ENCODE measurements at regions not wholly inside any gene's neighbourhood (a gene's known extent, or its start where the extent isn't known, plus 50 kb on each side); places are given as distances from the start of the nearest gene placed in this dataset.
"Not testable (repeated sequence)": the region's sequence is repeated elsewhere in the genome, so short reads cannot be mapped to it uniquely, and the experiment has no call there.

DNA sequence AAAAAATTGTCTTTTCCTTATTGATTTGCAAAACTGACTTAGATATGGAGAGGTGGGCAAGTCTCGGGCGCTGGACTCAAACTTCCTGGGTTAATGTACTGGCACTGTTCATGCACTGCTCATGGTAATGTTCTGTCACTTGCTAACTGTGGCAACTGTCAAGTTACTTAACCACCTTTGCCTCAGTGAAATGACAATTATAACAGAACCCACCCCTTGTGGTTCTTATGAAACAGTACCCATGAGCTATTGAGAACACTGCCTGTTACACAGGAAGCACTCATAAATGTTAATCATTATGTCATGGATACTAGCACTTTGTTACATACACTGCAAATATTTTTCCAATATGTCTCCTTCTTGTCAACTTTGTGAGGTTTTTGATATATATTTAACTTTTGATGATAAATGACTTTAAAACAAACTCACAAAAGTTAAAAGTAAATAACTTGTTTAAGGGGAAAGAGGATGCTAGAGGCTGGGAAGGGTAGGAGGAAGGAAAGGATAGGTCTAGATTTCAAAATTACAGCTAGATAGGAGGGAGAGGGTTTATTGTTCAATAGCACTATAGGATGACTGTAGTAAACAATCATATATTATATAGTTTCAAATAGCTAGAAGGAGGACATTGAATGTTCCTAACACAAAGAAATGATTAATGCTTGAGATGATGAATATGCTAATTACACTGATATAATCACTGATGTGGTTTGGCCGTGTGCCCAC is 342.5 kb downstream of the ADGRL2 start:
- ATAC-seq (replicated peaks in 1 of 4) (no peak), DNase-seq (no peak)
- H3K9me3 ChIP-seq, result no peaks in the 10 kb centered on the region
- H3K36me3 Mint-ChIP-seq, result no peaks in the 10 kb centered on the region
- H3K4me1 Mint-ChIP-seq, result no peaks in the 10 kb centered on the region
- no peak overlapping the region for H3K4me3 Mint-ChIP-seq
- H3K36me3 ChIP-seq (ENCODE audit: control insufficient read depth in 2 of 2, extremely low read depth in 1 of 2, insufficient read depth in 1 of 2, low read length in 1 of 2), result no peaks in the 10 kb centered on the region
- ChIA-PET POLR2A (no interaction called here), CTCF (interaction anchor here in 1 of 2 donors (0.7 kb wide), 1 partner anchor 23 kb away, joined by 6 read pairs; no protein-coding TSS in a partner anchor)
- no peak overlapping the region for H3K27ac ChIP-seq (ENCODE audit: low read length)
- H3K27ac Mint-ChIP-seq, result no peak overlapping the region
- H3K4me3 ChIP-seq (ENCODE audit: control insufficient read depth in 1 of 2, extremely low read depth in 1 of 2, low read length in 1 of 2), result no peak overlapping the region
- peaks cover 0 to 5% (median 2%) of the 10 kb centered on the region in 3 donors for H3K9me3 Mint-ChIP-seq
- WGBS (ENCODE audit: insufficient coverage), result no CpG with 5 or more reads among the region's 3 CpGs
- no peaks in the 10 kb centered on the region for H3K27me3 Mint-ChIP-seq
- no peaks in the 10 kb centered on the region for H3K4me1 ChIP-seq (ENCODE audit: control insufficient read depth in 1 of 2, extremely low read depth in 1 of 2, insufficient read depth in 2 of 2, low read length in 2 of 2)
- no peaks in the 10 kb centered on the region for H3K27me3 ChIP-seq (replicated peaks in 1 of 2; ENCODE audit: control insufficient read depth in 2 of 2, extremely low read depth in 1 of 2, insufficient read depth in 2 of 2, low read length in 1 of 2)

DNA sequence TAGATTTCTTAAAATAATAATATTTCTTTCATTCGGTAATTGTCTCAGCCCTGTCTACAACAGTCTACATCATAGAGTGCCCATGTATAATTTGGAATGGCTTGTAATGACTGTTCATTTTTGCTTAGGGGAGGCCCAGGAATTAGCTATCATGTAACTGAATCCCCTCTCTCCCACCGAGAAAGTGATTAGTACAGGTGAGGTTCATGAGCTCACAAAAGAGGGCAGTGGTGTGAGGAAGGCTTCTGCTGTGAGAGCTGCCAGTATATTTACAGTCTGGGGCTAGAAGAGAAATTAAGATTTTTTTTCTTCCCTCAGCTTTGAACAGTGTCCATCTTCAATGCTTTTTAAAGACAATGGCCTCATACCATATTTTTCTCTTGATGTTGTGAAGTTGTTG is 340.7 kb downstream of the ADGRL2 start:
- no peaks in the 10 kb centered on the region for H3K4me1 Mint-ChIP-seq
- no peaks in the 10 kb centered on the region for H3K36me3 Mint-ChIP-seq
- ATAC-seq (replicated peaks in 1 of 4), result no peak
- DNase-seq, result no peak
- CTCF ChIA-PET, result no interaction called here
- H3K9me3 ChIP-seq, result no peaks in the 10 kb centered on the region
- H3K27me3 ChIP-seq (replicated peaks in 1 of 2; ENCODE audit: control insufficient read depth in 2 of 2, extremely low read depth in 1 of 2, insufficient read depth in 2 of 2, low read length in 1 of 2), result no peaks in the 10 kb centered on the region
- POLR2A ChIA-PET, result no interaction called here
- H3K4me3 Mint-ChIP-seq, result no peak overlapping the region
- H3K4me3 ChIP-seq (ENCODE audit: control insufficient read depth in 1 of 2, extremely low read depth in 1 of 2, low read length in 1 of 2), result no peak overlapping the region
- no peaks in the 10 kb centered on the region for H3K36me3 ChIP-seq (ENCODE audit: control insufficient read depth in 2 of 2, extremely low read depth in 1 of 2, insufficient read depth in 1 of 2, low read length in 1 of 2)
- WGBS (ENCODE audit: insufficient coverage), result no CpG with 5 or more reads among the region's 2 CpGs
- no peak overlapping the region for H3K27ac ChIP-seq (ENCODE audit: low read length)
- no peaks in the 10 kb centered on the region for H3K27me3 Mint-ChIP-seq
- H3K4me1 ChIP-seq (ENCODE audit: control insufficient read depth in 1 of 2, extremely low read depth in 1 of 2, insufficient read depth in 2 of 2, low read length in 2 of 2), result no peaks in the 10 kb centered on the region
- H3K9me3 Mint-ChIP-seq, result peaks cover 0 to 5% (median 2%) of the 10 kb centered on the region in 3 donors
- no peak overlapping the region for H3K27ac Mint-ChIP-seq

DNA sequence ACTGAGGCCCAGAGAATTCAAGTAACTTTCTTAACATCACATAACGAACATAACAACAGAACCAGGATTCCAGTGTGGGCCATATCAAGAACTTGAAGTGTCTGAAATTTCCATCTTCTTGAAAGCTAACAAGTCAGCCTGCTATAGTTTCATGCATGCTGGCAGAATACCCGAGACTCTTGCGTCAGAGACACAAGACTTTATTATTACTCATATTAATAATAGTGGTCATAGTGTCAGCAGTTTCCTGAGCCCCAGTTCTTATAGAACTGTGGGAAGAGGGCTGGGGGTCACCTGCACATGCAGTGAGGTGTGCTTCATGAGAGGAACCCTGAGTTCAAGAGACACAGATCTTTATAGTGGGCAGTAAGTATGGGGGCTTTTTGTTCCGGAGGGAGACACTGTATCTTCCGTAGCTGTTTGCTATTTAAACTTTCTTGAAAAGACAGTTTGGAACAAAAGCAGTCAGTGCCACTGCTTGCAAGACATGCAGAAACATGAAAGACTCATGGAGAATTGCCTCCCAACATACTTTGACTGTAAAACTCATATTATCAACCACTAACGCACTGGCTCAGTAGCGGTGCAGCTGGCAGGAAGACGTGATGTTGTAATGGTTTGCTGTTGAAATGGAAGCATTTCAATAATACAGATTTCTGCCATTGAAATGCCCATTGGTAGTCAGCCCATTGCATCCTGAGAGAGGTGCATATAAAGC is 339.2 kb downstream of the ADGRL2 start:
- Mint-ChIP-seq H3K9me3 (peaks cover 0 to 5% (median 2%) of the 10 kb centered on the region in 3 donors), H3K27ac (no peak overlapping the region), H3K27me3 (no peaks in the 10 kb centered on the region), H3K36me3 (no peaks in the 10 kb centered on the region), H3K4me1 (no peaks in the 10 kb centered on the region), H3K4me3 (no peak overlapping the region)
- DNase-seq (no peak), ATAC-seq (replicated peaks in 1 of 4) (no peak)
- Histone ChIP-seq H3K4me3 (ENCODE audit: control insufficient read depth in 1 of 2, extremely low read depth in 1 of 2, low read length in 1 of 2) (no peak overlapping the region), H3K9me3 (no peaks in the 10 kb centered on the region), H3K27ac (ENCODE audit: low read length) (no peak overlapping the region), H3K4me1 (ENCODE audit: control insufficient read depth in 1 of 2, extremely low read depth in 1 of 2, insufficient read depth in 2 of 2, low read length in 2 of 2) (no peaks in the 10 kb centered on the region), H3K27me3 (replicated peaks in 1 of 2; ENCODE audit: control insufficient read depth in 2 of 2, extremely low read depth in 1 of 2, insufficient read depth in 2 of 2, low read length in 1 of 2) (no peaks in the 10 kb centered on the region), H3K36me3 (ENCODE audit: control insufficient read depth in 2 of 2, extremely low read depth in 1 of 2, insufficient read depth in 1 of 2, low read length in 1 of 2) (no peaks in the 10 kb centered on the region)
- POLR2A ChIA-PET, result no interaction called here
- no CpG with 5 or more reads among the region's 8 CpGs for WGBS (ENCODE audit: insufficient coverage)
- CTCF ChIA-PET, result no interaction called here

GRCh38 chr1:82136351-82136750 is 335.6 kb downstream of the ADGRL2 start:
- 96% methylated on average over 18 of the region's 20 CpGs for WGBS (ENCODE audit: insufficient coverage)
- H3K27ac Mint-ChIP-seq; H3K36me3 Mint-ChIP-seq; H3K27ac ChIP-seq (ENCODE audit: low read length); H3K4me3 ChIP-seq (ENCODE audit: control insufficient read depth in 1 of 2, extremely low read depth in 1 of 2, low read length in 1 of 2); ATAC-seq (replicated peaks in 1 of 4); POLR2A ChIA-PET; H3K36me3 ChIP-seq (ENCODE audit: control insufficient read depth in 2 of 2, extremely low read depth in 1 of 2, insufficient read depth in 1 of 2, low read length in 1 of 2); DNase-seq; CTCF ChIA-PET; H3K27me3 Mint-ChIP-seq; H3K27me3 ChIP-seq (replicated peaks in 1 of 2; ENCODE audit: control insufficient read depth in 2 of 2, extremely low read depth in 1 of 2, insufficient read depth in 2 of 2, low read length in 1 of 2); H3K9me3 ChIP-seq; H3K9me3 Mint-ChIP-seq; H3K4me1 Mint-ChIP-seq; H3K4me1 ChIP-seq (ENCODE audit: control insufficient read depth in 1 of 2, extremely low read depth in 1 of 2, insufficient read depth in 2 of 2, low read length in 2 of 2); H3K4me3 Mint-ChIP-seq: not testable (repeated sequence)

DNA sequence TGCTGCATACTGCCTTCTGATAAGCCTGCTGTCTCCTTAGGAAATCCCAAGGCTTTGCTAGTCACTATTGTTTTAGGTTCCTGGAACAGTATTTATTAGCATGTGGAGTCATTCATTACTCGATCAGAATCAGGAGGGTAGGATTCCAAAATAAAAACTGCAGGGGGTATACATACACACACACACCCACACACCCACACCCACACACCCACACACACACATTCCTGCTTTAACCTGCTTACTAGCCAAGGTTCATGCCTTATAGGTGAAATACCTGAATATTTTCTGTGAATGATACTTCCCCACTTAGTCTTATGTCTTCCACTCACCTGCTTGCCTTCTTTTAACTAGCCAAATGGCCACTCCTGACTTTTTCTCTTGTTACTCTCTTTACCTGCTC is 325.1 kb downstream of the ADGRL2 start:
- POLR2A ChIA-PET, result no interaction called here
- Mint-ChIP-seq H3K27me3 (no peaks in the 10 kb centered on the region), H3K4me3 (no peak overlapping the region), H3K9me3 (peaks cover 0 to 3% (median 0%) of the 10 kb centered on the region in 3 donors), H3K4me1 (no peaks in the 10 kb centered on the region), H3K36me3 (no peaks in the 10 kb centered on the region), H3K27ac (no peak overlapping the region)
- Histone ChIP-seq H3K27me3 (replicated peaks in 1 of 2; ENCODE audit: control insufficient read depth in 2 of 2, extremely low read depth in 1 of 2, insufficient read depth in 2 of 2, low read length in 1 of 2) (no peaks in the 10 kb centered on the region), H3K36me3 (ENCODE audit: control insufficient read depth in 2 of 2, extremely low read depth in 1 of 2, insufficient read depth in 1 of 2, low read length in 1 of 2) (no peaks in the 10 kb centered on the region), H3K4me1 (ENCODE audit: control insufficient read depth in 1 of 2, extremely low read depth in 1 of 2, insufficient read depth in 2 of 2, low read length in 2 of 2) (no peaks in the 10 kb centered on the region), H3K27ac (ENCODE audit: low read length) (no peak overlapping the region), H3K4me3 (ENCODE audit: control insufficient read depth in 1 of 2, extremely low read depth in 1 of 2, low read length in 1 of 2) (no peak overlapping the region), H3K9me3 (no peaks in the 10 kb centered on the region)
- CTCF ChIA-PET, result no interaction called here
- no peak for DNase-seq
- WGBS (ENCODE audit: insufficient coverage), result no CpG with 5 or more reads among the region's 1 CpG
- ATAC-seq (replicated peaks in 1 of 4), result no peak

DNA sequence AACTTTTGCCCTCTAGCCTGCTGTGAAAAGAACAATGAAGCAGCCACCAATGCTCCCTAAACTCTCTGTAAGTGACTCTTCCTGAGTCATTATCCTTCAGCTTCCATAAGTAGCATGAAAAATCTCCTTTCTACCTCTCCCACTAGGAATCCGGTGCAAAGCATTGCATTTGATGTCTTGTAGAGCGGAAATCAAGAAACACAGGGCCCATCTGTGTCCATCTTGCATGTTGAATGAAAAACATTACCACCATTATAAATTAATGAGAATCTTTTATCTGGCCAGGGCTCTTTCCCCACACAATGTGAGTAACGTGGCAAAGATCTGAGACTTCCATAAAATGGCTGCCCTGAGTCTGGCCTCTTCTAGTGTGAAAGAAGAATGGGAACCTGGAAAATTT is 324.4 kb downstream of the ADGRL2 start:
- Mint-ChIP-seq H3K4me1 (no peaks in the 10 kb centered on the region), H3K36me3 (no peaks in the 10 kb centered on the region), H3K9me3 (peaks cover 0 to under 1% (median 0%) of the 10 kb centered on the region in 3 donors), H3K27ac (no peak overlapping the region), H3K27me3 (no peaks in the 10 kb centered on the region), H3K4me3 (no peak overlapping the region)
- Histone ChIP-seq H3K4me1 (ENCODE audit: control insufficient read depth in 1 of 2, extremely low read depth in 1 of 2, insufficient read depth in 2 of 2, low read length in 2 of 2) (no peaks in the 10 kb centered on the region), H3K9me3 (no peaks in the 10 kb centered on the region), H3K4me3 (ENCODE audit: control insufficient read depth in 1 of 2, extremely low read depth in 1 of 2, low read length in 1 of 2) (no peak overlapping the region), H3K27ac (ENCODE audit: low read length) (no peak overlapping the region), H3K27me3 (replicated peaks in 1 of 2; ENCODE audit: control insufficient read depth in 2 of 2, extremely low read depth in 1 of 2, insufficient read depth in 2 of 2, low read length in 1 of 2) (no peaks in the 10 kb centered on the region), H3K36me3 (ENCODE audit: control insufficient read depth in 2 of 2, extremely low read depth in 1 of 2, insufficient read depth in 1 of 2, low read length in 1 of 2) (no peaks in the 10 kb centered on the region)
- WGBS (ENCODE audit: insufficient coverage), result 60% methylated on average over 1 of the region's 3 CpGs
- DNase-seq (no peak), ATAC-seq (replicated peaks in 1 of 4) (no peak)
- POLR2A ChIA-PET, result no interaction called here
- CTCF ChIA-PET, result no interaction called here

All from T-cell (primary cell).